Liver (tissue), 8 donors: ENCODE measurements at regions not wholly inside any gene's neighbourhood (a gene's known extent, or its start where the extent isn't known, plus 50 kb on each side); places are given as distances from the start of the nearest gene placed in this dataset.

Experiments
- DNase-seq: peaks from one replicate; pipeline ENCODE4 v3.0.0-alpha.2; 2017; ENCODE audit warnings: low spot score
- H3K27ac ChIP-seq, 2 donors: one replicate each; pipeline ENCODE4 v1.7.0; 2013; ENCODE audit warnings: inconsistent platforms in 2 of 2, low read length in 2 of 2, control low read depth in 1 of 2, low read depth in 1 of 2, mild to moderate bottlenecking in 1 of 2
- H3K27me3 ChIP-seq, 4 donors: one replicate each; pipeline versions ENCODE4 v1.6.1 to v1.7.0; 2013; ENCODE audit warnings: low read length in 3 of 4, inconsistent platforms in 1 of 4, mild to moderate bottlenecking in 1 of 4, moderate library complexity in 1 of 4; ENCODE audit not compliant: control insufficient read depth in 4 of 4, insufficient read depth in 4 of 4
- H3K36me3 ChIP-seq, 4 donors: one replicate each; pipeline versions ENCODE4 v1.6.1 to v1.7.0; 2013; ENCODE audit warnings: low read length in 3 of 4, mild to moderate bottlenecking in 3 of 4, low read depth in 1 of 4, moderate library complexity in 1 of 4; ENCODE audit not compliant: control insufficient read depth in 4 of 4, insufficient read depth in 3 of 4
- H3K4me1 ChIP-seq, 4 donors: one replicate each; pipeline versions ENCODE4 v1.6.1 to v1.7.0; 2013; ENCODE audit warnings: low read length in 3 of 4, mild to moderate bottlenecking in 3 of 4, moderate library complexity in 1 of 4; ENCODE audit not compliant: control insufficient read depth in 4 of 4, insufficient read depth in 4 of 4
- H3K4me3 ChIP-seq, 3 donors: one replicate each; pipeline versions ENCODE4 v1.6.1 to v1.7.0; 2013; ENCODE audit warnings: low read length in 3 of 3, control low read depth in 1 of 3, low read depth in 1 of 3, mild to moderate bottlenecking in 1 of 3
- H3K9ac ChIP-seq, 2 donors: one replicate each; pipeline ENCODE4 v1.7.0; 2013; ENCODE audit warnings: low read length in 2 of 2, mild to moderate bottlenecking in 2 of 2, moderate library complexity in 2 of 2, control low read depth in 1 of 2, low read depth in 1 of 2
- H3K9me3 ChIP-seq, 4 donors: one replicate each; pipeline versions ENCODE4 v1.6.1 to v1.7.0; 2013; ENCODE audit warnings: low read length in 3 of 4; ENCODE audit not compliant: control insufficient read depth in 4 of 4
- ATF3 ChIP-seq: IDR thresholded peaks from 2 replicates; pipeline ENCODE4 v1.6.1; 2016; ENCODE audit warnings: antibody characterized with exemption
- CTCF ChIP-seq: fragments of 150-350 bp; IDR thresholded peaks from 2 replicates; pipeline ENCODE4 v1.5.1; 2017; ENCODE audit warnings: improper control_type of control experiment, low read depth, low read length; ENCODE audit not compliant: missing input control
- FOXA1 ChIP-seq: IDR thresholded peaks from 2 replicates; pipeline ENCODE4 v1.6.1; 2016; ENCODE audit warnings: antibody characterized with exemption
- FOXA2 ChIP-seq: IDR thresholded peaks from 2 replicates; pipeline ENCODE4 v1.6.1; 2016; ENCODE audit warnings: antibody characterized with exemption
- GABPA ChIP-seq, 2 donors: IDR thresholded peaks in 1 of 2; conservative IDR thresholded peaks in 1 of 2; 2 replicates each; pipeline ENCODE4 v1.6.1; 2016; ENCODE audit warnings: antibody characterized with exemption in 2 of 2, mild to moderate bottlenecking in 1 of 2, moderate library complexity in 1 of 2
- HNF4G ChIP-seq: IDR thresholded peaks from 2 replicates; pipeline ENCODE4 v1.6.1; 2016; ENCODE audit warnings: antibody characterized with exemption
- MAX ChIP-seq: IDR thresholded peaks from 2 replicates; pipeline ENCODE4 v1.6.1; 2016; ENCODE audit warnings: antibody characterized with exemption
- NR2F2 ChIP-seq: IDR thresholded peaks from 2 replicates; pipeline ENCODE4 v1.6.1; 2016; ENCODE audit warnings: antibody characterized with exemption
- RAD21 ChIP-seq, 2 donors: IDR thresholded peaks; 2 replicates each; pipeline ENCODE4 v1.6.1; 2016; ENCODE audit warnings: antibody characterized with exemption in 2 of 2, mild to moderate bottlenecking in 2 of 2
- REST ChIP-seq: IDR thresholded peaks from 2 replicates; pipeline ENCODE4 v1.6.1; 2016; ENCODE audit warnings: antibody characterized with exemption, mild to moderate bottlenecking
- RXRA ChIP-seq, 2 donors: IDR thresholded peaks; 2 replicates each; pipeline ENCODE4 v1.6.1; 2017 to 2018; ENCODE audit warnings: antibody characterized with exemption in 2 of 2, mild to moderate bottlenecking in 1 of 2
- SP1 ChIP-seq: IDR thresholded peaks from 2 replicates; pipeline ENCODE4 v1.6.1; 2018; ENCODE audit warnings: antibody characterized with exemption, mild to moderate bottlenecking
- TAF1 ChIP-seq: conservative IDR thresholded peaks from 2 replicates; pipeline ENCODE4 v1.6.1; 2016; ENCODE audit warnings: antibody characterized with exemption, mild to moderate bottlenecking
- YY1 ChIP-seq: IDR thresholded peaks from 2 replicates; pipeline ENCODE4 v1.6.1; 2016; ENCODE audit warnings: antibody characterized with exemption, mild to moderate bottlenecking
- ZBTB33 ChIP-seq: IDR thresholded peaks from 2 replicates; pipeline ENCODE4 v1.6.1; 2016; ENCODE audit warnings: antibody characterized with exemption
- WGBS: extraction: QIAGEN DNeasy Blood & Tissue Kit; methylation state at CpG from one replicate; pipeline ENCODE4 v1.1.7; 2013; 5-methylcytosine and 5-hydroxymethylcytosine counted together
- donor health status: healthy.
- donor health status: healthy.
- donor health status: healthy.
- donor health status: healthy.
- donor health status: healthy.

- Histone ChIP-seq H3K9me3 (no peaks in the 10 kb centered on the region), H3K4me1 (no peaks in the 10 kb centered on the region), H3K36me3 (no peaks in the 10 kb centered on the region), H3K27me3 (peaks cover 0 to 4% (median 2%) of the 10 kb centered on the region in 4 donors), H3K4me3 (no peak overlapping the region), H3K9ac (no peak overlapping the region), H3K27ac (no peak overlapping the region)
- WGBS = 90% methylated on average over 1 of the region's 1 CpG
- no peak for DNase-seq
- no peak for TF ChIP-seq ZBTB33
- TF ChIP-seq HNF4G = no peak
- no peak for TF ChIP-seq FOXA1
- no peak for TF ChIP-seq NR2F2
These were observed 51.7 kb upstream of the RCN1 start for GRCh38 chr11:32039149-32039548.

GRCh38 chr11:32034680-32035079 lies 56.2 kb upstream of the RCN1 start:
- H3K4me3 ChIP-seq = no peak overlapping the region
- no peaks in the 10 kb centered on the region for H3K4me1 ChIP-seq
- TF ChIP-seq FOXA2 (no peak), ZBTB33 (no peak), SP1 (no peak), GABPA (IDR thresholded peaks at IDR 0.05 in 1 of 2, conservative IDR thresholded peaks at IDR 0.05 in 1 of 2) (no peak), FOXA1 (no peak), CTCF (no peak), RAD21 (IDR thresholded peaks at IDR 0.05) (no peak), ATF3 (no peak), YY1 (no peak), NR2F2 (no peak), RXRA (IDR thresholded peaks at IDR 0.05) (no peak), REST (no peak), HNF4G (no peak), MAX (no peak), TAF1 (no peak)
- H3K36me3 ChIP-seq = no peaks in the 10 kb centered on the region
- no peak overlapping the region for H3K27ac ChIP-seq
- H3K27me3 ChIP-seq = no peaks in the 10 kb centered on the region
- no peak for DNase-seq
- no peaks in the 10 kb centered on the region for H3K9me3 ChIP-seq
- 97% methylated on average over 2 of the region's 2 CpGs for WGBS
- H3K9ac ChIP-seq = no peak overlapping the region
